ENCODE measurements at regions not wholly inside any gene's neighbourhood (a gene's known extent, or its start where the extent isn't known, plus 50 kb on each side); places are given as distances from the start of the nearest gene placed in this dataset.

DNA sequence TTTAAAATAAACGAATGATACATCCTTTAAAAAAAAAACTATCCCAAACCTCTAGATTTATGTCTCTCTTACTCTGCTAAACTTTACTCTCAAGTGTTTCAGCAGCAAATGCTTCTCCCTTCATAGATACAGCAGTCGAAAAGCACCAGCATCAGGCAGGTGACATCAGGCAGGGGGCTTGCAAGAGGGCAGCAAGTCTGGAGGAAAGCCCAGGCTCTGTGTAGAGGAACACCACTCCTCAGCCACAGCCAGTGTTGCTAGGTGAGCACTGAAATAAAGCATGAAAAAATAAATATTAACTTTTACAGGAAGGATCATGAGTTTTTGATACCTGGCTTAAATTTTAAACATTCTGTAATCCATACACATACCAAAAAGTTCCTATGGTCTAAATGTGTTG, 419.4 kb downstream of the GALC start:
- Mint-ChIP-seq H3K36me3 (no peaks in the 10 kb centered on the region), H3K4me3 (no peak overlapping the region), H3K27me3 (ENCODE audit: insufficient read depth, low read depth) (peaks cover 2% of the 10 kb centered on the region)

DNA sequence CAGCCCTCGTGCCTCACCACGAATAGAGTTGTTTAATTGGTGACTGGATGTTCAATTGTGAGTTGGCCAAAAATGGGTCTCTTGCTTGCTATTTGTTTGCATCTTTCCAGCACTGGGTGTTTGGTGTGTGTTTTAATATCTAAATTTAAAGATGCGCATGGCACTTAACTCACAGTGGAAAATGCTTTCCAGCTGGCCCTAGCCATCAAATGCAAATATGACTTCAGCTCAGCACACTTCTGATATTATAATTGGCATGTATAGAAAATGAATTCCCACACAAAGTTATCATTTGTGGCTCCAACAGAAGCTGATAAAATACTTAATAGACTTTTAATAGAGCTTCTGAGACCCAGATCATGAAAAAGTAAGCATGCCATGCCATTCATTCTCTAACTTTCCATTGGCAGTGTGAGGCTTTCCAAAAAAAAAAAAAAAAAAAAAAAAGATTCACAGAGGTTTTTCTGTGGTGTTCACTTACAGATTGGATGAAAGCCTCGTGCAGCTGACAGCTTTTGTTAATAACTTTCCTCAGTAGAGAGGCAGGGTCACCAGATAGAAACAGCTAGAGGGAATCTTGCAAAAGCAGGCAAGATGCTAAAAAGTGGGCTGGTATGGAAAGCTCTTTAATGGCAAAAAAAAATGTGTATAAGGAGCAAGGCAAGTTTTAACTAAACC, 425.2 kb downstream of the GALC start:
- Mint-ChIP-seq H3K4me3 (no peak overlapping the region), H3K4me1 (no peaks in the 10 kb centered on the region), H3K9me3 (peaks cover 11% of the 10 kb centered on the region), H3K27ac (no peak overlapping the region), H3K27me3 (ENCODE audit: insufficient read depth, low read depth) (no peaks in the 10 kb centered on the region), H3K36me3 (no peaks in the 10 kb centered on the region)
- H3K27ac ChIP-seq: no peak overlapping the region
- no peaks in the 10 kb centered on the region for H3K4me1 ChIP-seq
- H3K4me2 ChIP-seq: no peak overlapping the region
- H2AFZ ChIP-seq (replicated peaks): no peak overlapping the region
- no peaks in the 10 kb centered on the region for H3K36me3 ChIP-seq
- H3K9me3 ChIP-seq (ENCODE audit: low read depth): no peaks in the 10 kb centered on the region
- no peak overlapping the region for H3K9ac ChIP-seq
- H3F3A ChIP-seq (ENCODE audit: low read depth): no peaks in the 10 kb centered on the region
- no peaks in the 10 kb centered on the region for H3K27me3 ChIP-seq
- no peak for DNase-seq (ENCODE audit: low spot score)
- no peaks in the 10 kb centered on the region for H4K20me1 ChIP-seq (ENCODE audit: low read depth)
- no peaks in the 10 kb centered on the region for H3K79me2 ChIP-seq (ENCODE audit: low read depth)
- no peak for TF ChIP-seq EZH2phosphoT487 (IDR thresholded peaks at IDR 0.05)
- no peak for TF ChIP-seq EZH2 (IDR thresholded peaks at IDR 0.05)
- TF ChIP-seq, protein P1, sequence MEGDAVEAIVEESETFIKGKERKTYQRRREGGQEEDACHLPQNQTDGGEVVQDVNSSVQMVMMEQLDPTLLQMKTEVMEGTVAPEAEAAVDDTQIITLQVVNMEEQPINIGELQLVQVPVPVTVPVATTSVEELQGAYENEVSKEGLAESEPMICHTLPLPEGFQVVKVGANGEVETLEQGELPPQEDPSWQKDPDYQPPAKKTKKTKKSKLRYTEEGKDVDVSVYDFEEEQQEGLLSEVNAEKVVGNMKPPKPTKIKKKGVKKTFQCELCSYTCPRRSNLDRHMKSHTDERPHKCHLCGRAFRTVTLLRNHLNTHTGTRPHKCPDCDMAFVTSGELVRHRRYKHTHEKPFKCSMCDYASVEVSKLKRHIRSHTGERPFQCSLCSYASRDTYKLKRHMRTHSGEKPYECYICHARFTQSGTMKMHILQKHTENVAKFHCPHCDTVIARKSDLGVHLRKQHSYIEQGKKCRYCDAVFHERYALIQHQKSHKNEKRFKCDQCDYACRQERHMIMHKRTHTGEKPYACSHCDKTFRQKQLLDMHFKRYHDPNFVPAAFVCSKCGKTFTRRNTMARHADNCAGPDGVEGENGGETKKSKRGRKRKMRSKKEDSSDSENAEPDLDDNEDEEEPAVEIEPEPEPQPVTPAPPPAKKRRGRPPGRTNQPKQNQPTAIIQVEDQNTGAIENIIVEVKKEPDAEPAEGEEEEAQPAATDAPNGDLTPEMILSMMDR (IDR thresholded peaks at IDR 0.05): no peak
- no peak overlapping the region for H3K4me3 ChIP-seq

More for the DNA sequence above, 419.4 kb downstream of the GALC start:
- H3K4me3 ChIP-seq: no peak overlapping the region
- TF ChIP-seq, protein P1 (IDR thresholded peaks at IDR 0.05): no peak
- no peak overlapping the region for H3K4me2 ChIP-seq
- H3K9ac ChIP-seq: no peak overlapping the region
- no peak for DNase-seq (ENCODE audit: low spot score)
- H3K4me1 ChIP-seq: no peaks in the 10 kb centered on the region
- H3K27ac ChIP-seq: no peak overlapping the region
- no peaks in the 10 kb centered on the region for H3K27me3 ChIP-seq
- H4K20me1 ChIP-seq (ENCODE audit: low read depth): no peaks in the 10 kb centered on the region
- Mint-ChIP-seq H3K27ac (no peak overlapping the region), H3K9me3 (no peaks in the 10 kb centered on the region), H3K4me1 (peaks cover 2% of the 10 kb centered on the region)
- H3F3A ChIP-seq (ENCODE audit: low read depth): no peaks in the 10 kb centered on the region
- H3K9me3 ChIP-seq (ENCODE audit: low read depth): no peaks in the 10 kb centered on the region
- H3K79me2 ChIP-seq (ENCODE audit: low read depth): no peaks in the 10 kb centered on the region
- no peaks in the 10 kb centered on the region for H3K36me3 ChIP-seq
- no peak overlapping the region for H2AFZ ChIP-seq (replicated peaks)

DNA sequence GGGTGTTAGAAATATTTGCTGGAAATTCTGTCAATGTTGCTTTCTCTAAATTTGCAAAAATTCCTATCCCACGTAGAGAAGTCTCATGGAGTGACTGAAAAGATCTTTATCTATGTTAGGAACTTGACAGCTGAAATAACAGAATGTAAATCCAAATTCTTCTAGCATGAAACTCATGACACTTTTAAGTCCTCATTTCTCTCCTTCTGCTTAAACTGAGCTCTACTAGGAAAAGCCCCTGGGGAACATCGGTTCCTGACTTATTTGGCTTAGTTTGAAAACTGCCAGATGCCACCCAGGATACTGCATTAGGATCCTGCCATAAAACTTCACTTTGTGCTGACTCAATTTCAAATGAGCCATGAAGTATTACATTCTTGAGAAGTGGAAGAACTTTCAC, 426.0 kb downstream of the GALC start:
- Histone ChIP-seq H3K27ac (no peak overlapping the region), H2AFZ (replicated peaks) (no peak overlapping the region), H3K79me2 (ENCODE audit: low read depth) (no peaks in the 10 kb centered on the region), H3K4me1 (no peaks in the 10 kb centered on the region), H3K9me3 (ENCODE audit: low read depth) (no peaks in the 10 kb centered on the region), H3K36me3 (no peaks in the 10 kb centered on the region), H3K27me3 (no peaks in the 10 kb centered on the region), H4K20me1 (ENCODE audit: low read depth) (no peaks in the 10 kb centered on the region), H3F3A (ENCODE audit: low read depth) (no peaks in the 10 kb centered on the region), H3K9ac (no peak overlapping the region), H3K4me3 (no peak overlapping the region), H3K4me2 (no peak overlapping the region)
- no peak for DNase-seq (ENCODE audit: low spot score)
- TF ChIP-seq, protein P1 (IDR thresholded peaks at IDR 0.05): no peak
- TF ChIP-seq EZH2 (IDR thresholded peaks at IDR 0.05): no peak
- TF ChIP-seq EZH2phosphoT487 (IDR thresholded peaks at IDR 0.05): no peak
- Mint-ChIP-seq H3K36me3 (no peaks in the 10 kb centered on the region), H3K4me3 (no peak overlapping the region), H3K27ac (no peak overlapping the region), H3K27me3 (ENCODE audit: insufficient read depth, low read depth) (no peaks in the 10 kb centered on the region), H3K9me3 (peaks cover 13% of the 10 kb centered on the region), H3K4me1 (no peaks in the 10 kb centered on the region)

Data from neural progenitor cell (in vitro differentiated cells).